ENCODE measurements at regions not wholly inside any gene's neighbourhood (a gene's known extent, or its start where the extent isn't known, plus 50 kb on each side); places are given as distances from the start of the nearest gene placed in this dataset.
"Not testable (repeated sequence)": the region's sequence is repeated elsewhere in the genome, so short reads cannot be mapped to it uniquely, and the experiment has no call there.

- Histone ChIP-seq H3K4me1 (ENCODE audit: insufficient read depth, insufficient read length) (no peaks in the 10 kb centered on the region), H3K27me3 (ENCODE audit: insufficient read depth, insufficient read length) (no peaks in the 10 kb centered on the region), H3K9me3 (ENCODE audit: insufficient read depth, low read length) (no peaks in the 10 kb centered on the region), H3K9ac (ENCODE audit: insufficient read length, low read depth) (no peak overlapping the region), H3K4me3 (ENCODE audit: insufficient read length, low read depth) (no peak overlapping the region), H3K36me3 (ENCODE audit: insufficient read depth, insufficient read length, low read length) (no peaks in the 10 kb centered on the region)
- TF ChIP-seq ZNF274 (IDR thresholded peaks at IDR 0.05; ENCODE audit: low read depth, low read length) (no peak), SUZ12 (IDR thresholded peaks at IDR 0.05; ENCODE audit: extremely low read depth, insufficient read depth, insufficient read length) (no peak), YY1 (IDR thresholded peaks at IDR 0.05; ENCODE audit: insufficient read depth, insufficient read length) (no peak)
- no peak for DNase-seq (ENCODE audit: low read depth, low spot score)
Observed at GRCh38 chr10:121373411-121373810, 224.8 kb downstream of the FGFR2 start.

- no peaks in the 10 kb centered on the region for H3K4me1 ChIP-seq (ENCODE audit: insufficient read depth, insufficient read length)
- DNase-seq (ENCODE audit: low read depth, low spot score) = no peak
- H3K9me3 ChIP-seq (ENCODE audit: insufficient read depth, low read length) = no peaks in the 10 kb centered on the region
- TF ChIP-seq SUZ12 (IDR thresholded peaks at IDR 0.05; ENCODE audit: extremely low read depth, insufficient read depth, insufficient read length) (no peak), YY1 (IDR thresholded peaks at IDR 0.05; ENCODE audit: insufficient read depth, insufficient read length) (no peak), ZNF274 (IDR thresholded peaks at IDR 0.05; ENCODE audit: low read depth, low read length) (no peak)
- no peak overlapping the region for H3K9ac ChIP-seq (ENCODE audit: insufficient read length, low read depth)
- no peak overlapping the region for H3K4me3 ChIP-seq (ENCODE audit: insufficient read length, low read depth)
- H3K36me3 ChIP-seq (ENCODE audit: insufficient read depth, insufficient read length, low read length) = no peaks in the 10 kb centered on the region
- no peaks in the 10 kb centered on the region for H3K27me3 ChIP-seq (ENCODE audit: insufficient read depth, insufficient read length)
Observed at GRCh38 chr10:121374121-121374520, 224.1 kb downstream of the FGFR2 start.

GRCh38 chr10:121375172-121375571, 223.1 kb downstream of the FGFR2 start:
- H3K27me3 ChIP-seq (ENCODE audit: insufficient read depth, insufficient read length) = no peaks in the 10 kb centered on the region
- no peak overlapping the region for H3K4me3 ChIP-seq (ENCODE audit: insufficient read length, low read depth)
- no peak overlapping the region for H3K9ac ChIP-seq (ENCODE audit: insufficient read length, low read depth)
- H3K9me3 ChIP-seq (ENCODE audit: insufficient read depth, low read length) = no peaks in the 10 kb centered on the region
- H3K36me3 ChIP-seq (ENCODE audit: insufficient read depth, insufficient read length, low read length) = no peaks in the 10 kb centered on the region
- TF ChIP-seq ZNF274 (IDR thresholded peaks at IDR 0.05; ENCODE audit: low read depth, low read length) = no peak
- no peak for TF ChIP-seq YY1 (IDR thresholded peaks at IDR 0.05; ENCODE audit: insufficient read depth, insufficient read length)
- no peak for TF ChIP-seq SUZ12 (IDR thresholded peaks at IDR 0.05; ENCODE audit: extremely low read depth, insufficient read depth, insufficient read length)
- H3K4me1 ChIP-seq (ENCODE audit: insufficient read depth, insufficient read length) = no peaks in the 10 kb centered on the region
- DNase-seq (ENCODE audit: low read depth, low spot score) = no peak

GRCh38 chr10:121378251-121378801, 219.9 kb downstream of the FGFR2 start:
- H3K36me3 ChIP-seq (ENCODE audit: insufficient read depth, insufficient read length, low read length) = no peaks in the 10 kb centered on the region
- TF ChIP-seq SUZ12 (IDR thresholded peaks at IDR 0.05; ENCODE audit: extremely low read depth, insufficient read depth, insufficient read length) (no peak), YY1 (IDR thresholded peaks at IDR 0.05; ENCODE audit: insufficient read depth, insufficient read length) (no peak), ZNF274 (IDR thresholded peaks at IDR 0.05; ENCODE audit: low read depth, low read length) (no peak)
- no peak overlapping the region for H3K9ac ChIP-seq (ENCODE audit: insufficient read length, low read depth)
- no peak overlapping the region for H3K4me3 ChIP-seq (ENCODE audit: insufficient read length, low read depth)
- H3K9me3 ChIP-seq (ENCODE audit: insufficient read depth, low read length) = peaks cover 5% of the 10 kb centered on the region; the same call in 1 of the 2 replicates
- no peaks in the 10 kb centered on the region for H3K27me3 ChIP-seq (ENCODE audit: insufficient read depth, insufficient read length)
- no peaks in the 10 kb centered on the region for H3K4me1 ChIP-seq (ENCODE audit: insufficient read depth, insufficient read length)
- no peak for DNase-seq (ENCODE audit: low read depth, low spot score)

GRCh38 chr10:121379013-121379412, 219.2 kb downstream of the FGFR2 start:
- H3K36me3 ChIP-seq (ENCODE audit: insufficient read depth, insufficient read length, low read length) = no peaks in the 10 kb centered on the region
- H3K4me1 ChIP-seq (ENCODE audit: insufficient read depth, insufficient read length) = no peaks in the 10 kb centered on the region
- no peak overlapping the region for H3K9ac ChIP-seq (ENCODE audit: insufficient read length, low read depth)
- TF ChIP-seq ZNF274 (IDR thresholded peaks at IDR 0.05; ENCODE audit: low read depth, low read length) = no peak
- no peak overlapping the region for H3K4me3 ChIP-seq (ENCODE audit: insufficient read length, low read depth)
- H3K9me3 ChIP-seq (ENCODE audit: insufficient read depth, low read length) = peaks cover 5% of the 10 kb centered on the region; the same call in 1 of the 2 replicates
- H3K27me3 ChIP-seq (ENCODE audit: insufficient read depth, insufficient read length) = no peaks in the 10 kb centered on the region
- no peak for DNase-seq (ENCODE audit: low read depth, low spot score)

- Histone ChIP-seq H3K27me3 (ENCODE audit: insufficient read depth, insufficient read length) (no peaks in the 10 kb centered on the region), H3K9ac (ENCODE audit: insufficient read length, low read depth) (no peak overlapping the region), H3K4me3 (ENCODE audit: insufficient read length, low read depth) (no peak overlapping the region), H3K9me3 (ENCODE audit: insufficient read depth, low read length) (peaks cover 5% of the 10 kb centered on the region; the same call in 1 of the 2 replicates), H3K36me3 (ENCODE audit: insufficient read depth, insufficient read length, low read length) (no peaks in the 10 kb centered on the region), H3K4me1 (ENCODE audit: insufficient read depth, insufficient read length) (no peaks in the 10 kb centered on the region)
- TF ChIP-seq ZNF274 (IDR thresholded peaks at IDR 0.05; ENCODE audit: low read depth, low read length) (no peak), YY1 (IDR thresholded peaks at IDR 0.05; ENCODE audit: insufficient read depth, insufficient read length) (no peak), SUZ12 (IDR thresholded peaks at IDR 0.05; ENCODE audit: extremely low read depth, insufficient read depth, insufficient read length) (no peak)
- no peak for DNase-seq (ENCODE audit: low read depth, low spot score)
Observed at GRCh38 chr10:121380211-121380610, 218.0 kb downstream of the FGFR2 start.

- H3K4me3 ChIP-seq (ENCODE audit: insufficient read length, low read depth); H3K36me3 ChIP-seq (ENCODE audit: insufficient read depth, insufficient read length, low read length); H3K27me3 ChIP-seq (ENCODE audit: insufficient read depth, insufficient read length); H3K9me3 ChIP-seq (ENCODE audit: insufficient read depth, low read length); H3K9ac ChIP-seq (ENCODE audit: insufficient read length, low read depth); H3K4me1 ChIP-seq (ENCODE audit: insufficient read depth, insufficient read length); DNase-seq (ENCODE audit: low read depth, low spot score): not testable (repeated sequence)
Observed at GRCh38 chr10:121382029-121382520, 216.2 kb downstream of the FGFR2 start.

- TF ChIP-seq ZNF274 (IDR thresholded peaks at IDR 0.05; ENCODE audit: low read depth, low read length) = no peak
- TF ChIP-seq YY1 (IDR thresholded peaks at IDR 0.05; ENCODE audit: insufficient read depth, insufficient read length) = no peak
- TF ChIP-seq SUZ12 (IDR thresholded peaks at IDR 0.05; ENCODE audit: extremely low read depth, insufficient read depth, insufficient read length) = no peak
- Histone ChIP-seq H3K9me3 (ENCODE audit: insufficient read depth, low read length) (peaks cover 5% of the 10 kb centered on the region; the same call in 1 of the 2 replicates), H3K9ac (ENCODE audit: insufficient read length, low read depth) (no peak overlapping the region), H3K36me3 (ENCODE audit: insufficient read depth, insufficient read length, low read length) (no peaks in the 10 kb centered on the region), H3K4me1 (ENCODE audit: insufficient read depth, insufficient read length) (no peaks in the 10 kb centered on the region), H3K4me3 (ENCODE audit: insufficient read length, low read depth) (no peak overlapping the region), H3K27me3 (ENCODE audit: insufficient read depth, insufficient read length) (no peaks in the 10 kb centered on the region)
- DNase-seq (ENCODE audit: low read depth, low spot score) = no peak
Observed at GRCh38 chr10:121385136-121385535, 213.1 kb downstream of the FGFR2 start.
